Ascending aorta (tissue), 2 donors: ENCODE measurements at regions not wholly inside any gene's neighbourhood (a gene's known extent, or its start where the extent isn't known, plus 50 kb on each side); places are given as distances from the start of the nearest gene placed in this dataset.

Source experiments
- DNase-seq, 2 donors: peaks; one replicate each; pipeline ENCODE4 v3.0.0-alpha.2; 2019; ENCODE audit warnings: low spot score in 2 of 2
- H3K27ac ChIP-seq, 2 donors: fragments of 200-600 bp; sonication (generic); one replicate each; pipeline ENCODE4 v1.5.1; 2016 to 2017; ENCODE audit warnings: mild to moderate bottlenecking in 1 of 2
- H3K27me3 ChIP-seq: fragments of 200-600 bp; sonication (generic); one replicate; pipeline ENCODE4 v1.5.1; 2017
- H3K36me3 ChIP-seq, 2 donors: fragments of 200-600 bp; sonication (generic); one replicate each; pipeline ENCODE4 v1.5.1; 2016
- H3K4me1 ChIP-seq, 2 donors: fragments of 200-600 bp; sonication (generic); one replicate each; pipeline ENCODE4 v1.5.1; 2016 to 2017; ENCODE audit warnings: mild to moderate bottlenecking in 1 of 2
- H3K4me3 ChIP-seq, 2 donors: fragments of 200-600 bp; sonication (generic); one replicate each; pipeline ENCODE4 v1.5.1; 2016 to 2017; ENCODE audit warnings: mild to moderate bottlenecking in 1 of 2
- H3K9me3 ChIP-seq, 2 donors: fragments of 200-600 bp; sonication (generic); one replicate each; pipeline ENCODE4 v1.5.1; 2016
- intact Hi-C: fragments of 100-400 bp; cut with DNase I; formaldehyde crosslinking; loops from one replicate; pipeline ENCODE4 v1.15.1; 2023
- TF ChIP-seq, protein P1 (sequence below), 3 experiments: fragments of 200-600 bp in 2 of 3; fragments of 450-650 bp in 1 of 3; sonication (generic) in 2 of 3; IDR thresholded peaks; one replicate each; pipeline ENCODE4 v1.5.1; 2016 to 2019; ENCODE audit warnings: antibody characterized with exemption in 3 of 3, mild to moderate bottlenecking in 1 of 3, moderate library complexity in 1 of 3

DNA sequence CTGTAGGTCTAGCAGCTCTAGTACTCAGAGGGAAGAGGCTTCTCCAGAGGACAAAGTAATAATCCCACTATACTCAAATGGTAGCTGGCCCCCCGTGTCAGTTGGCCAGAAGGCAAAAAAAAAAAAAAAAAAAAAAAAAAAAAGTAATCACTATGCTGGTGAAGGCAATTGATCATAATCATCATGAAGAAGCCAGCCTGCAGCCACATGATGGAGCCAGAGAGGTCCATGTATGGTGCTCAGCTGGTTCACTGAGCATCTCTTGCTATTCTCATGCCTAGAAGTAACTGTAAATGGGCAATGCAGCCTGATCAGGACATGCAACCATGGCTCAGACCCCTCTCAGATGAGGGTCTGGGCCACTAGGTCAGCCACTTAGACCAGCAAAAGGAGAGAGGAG is 378.8 kb downstream of the MED13L start:
- Histone ChIP-seq H3K4me3 (no peak overlapping the region), H3K27ac (no peak overlapping the region), H3K9me3 (no peaks in the 10 kb centered on the region), H3K36me3 (no peaks in the 10 kb centered on the region), H3K27me3 (no peaks in the 10 kb centered on the region), H3K4me1 (no peaks in the 10 kb centered on the region)
- DNase-seq, result no peak
- intact Hi-C loops, result no loop called here
- TF ChIP-seq, protein P1, sequence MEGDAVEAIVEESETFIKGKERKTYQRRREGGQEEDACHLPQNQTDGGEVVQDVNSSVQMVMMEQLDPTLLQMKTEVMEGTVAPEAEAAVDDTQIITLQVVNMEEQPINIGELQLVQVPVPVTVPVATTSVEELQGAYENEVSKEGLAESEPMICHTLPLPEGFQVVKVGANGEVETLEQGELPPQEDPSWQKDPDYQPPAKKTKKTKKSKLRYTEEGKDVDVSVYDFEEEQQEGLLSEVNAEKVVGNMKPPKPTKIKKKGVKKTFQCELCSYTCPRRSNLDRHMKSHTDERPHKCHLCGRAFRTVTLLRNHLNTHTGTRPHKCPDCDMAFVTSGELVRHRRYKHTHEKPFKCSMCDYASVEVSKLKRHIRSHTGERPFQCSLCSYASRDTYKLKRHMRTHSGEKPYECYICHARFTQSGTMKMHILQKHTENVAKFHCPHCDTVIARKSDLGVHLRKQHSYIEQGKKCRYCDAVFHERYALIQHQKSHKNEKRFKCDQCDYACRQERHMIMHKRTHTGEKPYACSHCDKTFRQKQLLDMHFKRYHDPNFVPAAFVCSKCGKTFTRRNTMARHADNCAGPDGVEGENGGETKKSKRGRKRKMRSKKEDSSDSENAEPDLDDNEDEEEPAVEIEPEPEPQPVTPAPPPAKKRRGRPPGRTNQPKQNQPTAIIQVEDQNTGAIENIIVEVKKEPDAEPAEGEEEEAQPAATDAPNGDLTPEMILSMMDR (IDR thresholded peaks at IDR 0.05), result no peak

DNA sequence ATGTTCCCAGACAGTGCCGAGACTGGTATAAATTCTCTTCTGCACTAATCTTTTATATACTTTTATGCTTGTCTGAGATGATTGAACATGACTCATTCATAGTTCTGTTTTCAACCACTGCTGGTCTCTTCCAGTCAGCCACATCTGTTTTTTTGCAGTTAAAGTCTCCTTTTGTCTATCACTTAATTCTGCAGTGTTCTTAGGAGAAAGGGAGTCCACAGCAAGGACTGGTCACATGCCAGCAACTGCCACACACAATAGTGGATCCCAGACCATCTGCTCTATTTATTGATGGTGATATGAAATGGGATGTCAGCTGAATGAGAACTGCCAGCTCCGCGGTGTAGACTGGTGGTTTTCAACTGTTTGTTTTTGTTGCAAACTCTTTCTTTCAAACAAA is 379.8 kb downstream of the MED13L start:
- no peak overlapping the region for H3K4me3 ChIP-seq
- TF ChIP-seq, protein P1 (IDR thresholded peaks at IDR 0.05), result no peak
- no peaks in the 10 kb centered on the region for H3K27me3 ChIP-seq
- no peak overlapping the region for H3K27ac ChIP-seq
- no peaks in the 10 kb centered on the region for H3K36me3 ChIP-seq
- no peaks in the 10 kb centered on the region for H3K9me3 ChIP-seq
- H3K4me1 ChIP-seq, result no peaks in the 10 kb centered on the region
- intact Hi-C loops, result no loop called here
- no peak for DNase-seq

DNA sequence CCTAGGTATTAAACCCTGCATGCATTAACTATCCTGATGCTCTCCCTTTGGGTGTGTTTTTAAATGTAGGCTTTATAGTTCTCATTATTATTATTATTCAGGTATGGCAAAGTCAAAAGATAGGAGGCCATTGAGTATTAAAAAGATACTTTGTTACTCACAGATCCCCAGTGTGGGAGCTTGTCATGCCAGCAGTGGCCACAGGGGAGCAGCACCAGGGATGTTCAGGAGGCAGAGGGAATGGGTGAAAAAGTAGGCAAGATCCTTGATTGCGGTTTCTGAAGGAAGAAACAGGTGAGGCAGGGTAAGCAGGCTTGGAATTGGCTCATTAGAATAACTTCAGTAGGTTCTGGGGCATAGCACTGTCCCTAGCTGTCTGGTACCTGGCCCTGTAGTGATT is 382.2 kb downstream of the MED13L start:
- Histone ChIP-seq H3K9me3 (no peaks in the 10 kb centered on the region), H3K27me3 (no peaks in the 10 kb centered on the region), H3K4me3 (no peak overlapping the region), H3K36me3 (no peaks in the 10 kb centered on the region), H3K27ac (no peak overlapping the region), H3K4me1 (no peaks in the 10 kb centered on the region)
- TF ChIP-seq, protein P1 (IDR thresholded peaks at IDR 0.05), result no peak
- intact Hi-C loops, result no loop called here
- DNase-seq, result no peak

DNA sequence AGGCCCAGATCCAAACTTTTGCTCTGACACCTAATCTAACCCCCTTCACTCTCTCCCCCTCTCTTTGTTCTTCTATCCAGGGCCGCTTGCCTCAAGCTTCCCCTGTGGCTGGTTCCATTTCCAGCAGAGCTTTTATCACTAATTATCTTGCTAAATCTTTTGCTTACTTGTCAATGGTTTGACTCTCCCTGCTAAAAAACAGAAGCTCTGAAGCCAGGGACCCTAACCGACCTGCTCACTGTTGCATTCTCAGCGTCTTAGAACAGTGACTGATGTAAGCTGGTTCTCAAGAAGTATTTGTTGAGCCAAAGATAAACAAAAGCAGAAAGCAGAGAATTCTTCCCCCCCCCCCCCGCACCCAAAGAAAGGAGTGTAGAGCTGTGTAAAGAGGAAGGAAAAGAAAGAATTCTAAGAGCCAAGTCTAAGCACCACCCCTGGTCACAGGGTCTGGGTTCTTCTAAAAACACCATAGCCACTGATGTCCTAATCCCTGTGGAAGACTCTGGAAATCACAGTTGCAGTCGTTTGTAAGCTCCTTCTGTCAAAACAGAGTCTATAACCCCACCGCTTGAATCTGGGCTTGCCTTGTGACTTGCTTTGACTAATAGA is 385.8 kb downstream of the MED13L start:
- DNase-seq, result no peak
- Histone ChIP-seq H3K27me3 (no peaks in the 10 kb centered on the region), H3K4me3 (no peak overlapping the region), H3K36me3 (no peaks in the 10 kb centered on the region), H3K27ac (no peak overlapping the region), H3K4me1 (no peaks in the 10 kb centered on the region), H3K9me3 (no peaks in the 10 kb centered on the region)
- TF ChIP-seq, protein P1 (IDR thresholded peaks at IDR 0.05), result no peak
- intact Hi-C loops, result no loop called here

DNA sequence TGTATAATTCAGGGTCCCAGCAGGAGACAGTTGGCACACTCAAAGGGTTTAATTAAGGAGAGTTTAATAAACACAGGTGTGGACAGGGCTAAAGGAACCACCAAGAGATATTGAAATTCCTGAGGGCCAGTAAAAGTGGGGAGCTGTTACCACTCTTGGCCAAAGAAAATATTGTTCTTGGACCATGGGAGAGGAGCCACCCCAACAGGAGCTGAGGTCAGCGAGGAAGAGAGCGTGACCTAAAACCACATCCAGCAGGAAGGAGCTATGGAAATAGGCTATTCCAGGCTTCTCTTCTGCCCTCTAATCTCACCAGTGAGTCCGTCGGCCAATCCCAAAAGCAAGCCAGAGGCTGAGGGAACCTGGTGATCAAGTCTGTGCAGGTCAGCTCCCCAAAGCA is 390.8 kb downstream of the MED13L start:
- DNase-seq, result no peak
- H3K27me3 ChIP-seq, result no peaks in the 10 kb centered on the region
- H3K4me1 ChIP-seq, result no peaks in the 10 kb centered on the region
- no peaks in the 10 kb centered on the region for H3K9me3 ChIP-seq
- TF ChIP-seq, protein P1 (IDR thresholded peaks at IDR 0.05), result no peak
- H3K36me3 ChIP-seq, result no peaks in the 10 kb centered on the region
- intact Hi-C loops, result no loop called here
- H3K4me3 ChIP-seq, result no peak overlapping the region
- H3K27ac ChIP-seq, result no peak overlapping the region
